GM12878 (cell line): ENCODE measurements at regions not wholly inside any gene's neighbourhood (a gene's known extent, or its start where the extent isn't known, plus 50 kb on each side); places are given as distances from the start of the nearest gene placed in this dataset.

Experiments
- CHD2 ChIP-seq: IDR thresholded peaks from 2 replicates; pipeline ENCODE4 v1.6.1; 2011; ENCODE audit warnings: low read depth, low read length, improper control_type of control experiment, borderline replicate concordance
- CHD4 ChIP-seq: fragments of 200-600 bp; sonication (generic); IDR thresholded peaks from 2 replicates; pipeline ENCODE4 v1.6.1; 2016; ENCODE audit warnings: mild to moderate bottlenecking
- DPF2 ChIP-seq: fragments of 450-650 bp; IDR thresholded peaks from 2 replicates; pipeline ENCODE4 v1.6.1; 2017; ENCODE audit warnings: mild to moderate bottlenecking
- ETV6 ChIP-seq, 2 experiments: fragments of 450-650 bp in 1 of 2; IDR thresholded peaks in 1 of 2; conservative IDR thresholded peaks in 1 of 2; 2 replicates each; pipeline ENCODE4 v1.6.1; 2014; ENCODE audit warnings: antibody characterized with exemption in 1 of 2, borderline replicate concordance in 1 of 2, low read depth in 1 of 2, mild to moderate bottlenecking in 1 of 2, moderate library complexity in 1 of 2
- HCFC1 ChIP-seq: fragments of 150-350 bp; IDR thresholded peaks from 2 replicates; pipeline ENCODE4 v1.6.1; 2014; ENCODE audit warnings: low read length
- KDM1A ChIP-seq: fragments of 200-600 bp; sonication (generic); IDR thresholded peaks from 2 replicates; pipeline ENCODE4 v1.6.1; 2016; ENCODE audit warnings: borderline replicate concordance
- POLR2A ChIP-seq: IDR thresholded peaks from 2 replicates; pipeline ENCODE4 v1.6.1; 2011; ENCODE audit warnings: low read depth, mild to moderate bottlenecking, low read length
- POLR2AphosphoS5 ChIP-seq: IDR thresholded peaks from 2 replicates; pipeline ENCODE4 v1.6.1; 2011; ENCODE audit warnings: mild to moderate bottlenecking, low read length, inconsistent platforms
- RCOR1 ChIP-seq: conservative IDR thresholded peaks from 2 replicates; pipeline ENCODE4 v1.6.1; 2012; ENCODE audit warnings: low read depth, low read length, improper control_type of control experiment
- SIN3A ChIP-seq: IDR thresholded peaks from 2 replicates; pipeline ENCODE4 v1.6.1; 2012; ENCODE audit warnings: low read depth, low read length, improper control_type of control experiment
- SP1 ChIP-seq: IDR thresholded peaks from one replicate; pipeline ENCODE4 v1.6.1; 2011; ENCODE audit warnings: low read depth, low read length
- SPI1 ChIP-seq: IDR thresholded peaks from 2 replicates; pipeline ENCODE4 v1.6.1; 2011; ENCODE audit warnings: low read depth, mild to moderate bottlenecking, low read length, moderate library complexity, borderline replicate concordance; ENCODE audit not compliant: insufficient read depth
- USF2 ChIP-seq: IDR thresholded peaks from 2 replicates; pipeline ENCODE4 v1.6.1; 2011; ENCODE audit warnings: low read depth, low read length, improper control_type of control experiment, borderline replicate concordance
- ZNF24 ChIP-seq: fragments of 450-650 bp; IDR thresholded peaks from 2 replicates; pipeline ENCODE4 v1.6.1; 2017; ENCODE audit warnings: antibody characterized with exemption, mild to moderate bottlenecking

GRCh38 chr5:4877579-4877978, 262.6 kb upstream of the ADAMTS16 start:
- TF ChIP-seq USF2 (no peak), SPI1 (no peak), SIN3A (no peak), CHD2 (no peak), DPF2 (no peak), HCFC1 (no peak), POLR2AphosphoS5 (no peak), ZNF24 (no peak), CHD4 (no peak), POLR2A (no peak), ETV6 (conservative IDR thresholded peaks at IDR 0.05 in 1 of 2, IDR thresholded peaks at IDR 0.05 in 1 of 2; ENCODE audit: borderline replicate concordance in 1 of 2, low read depth in 1 of 2) (no peak), SP1 (no peak), RCOR1 (no peak), KDM1A (no peak)
